ENCODE measurements at regions not wholly inside any gene's neighbourhood (a gene's known extent, or its start where the extent isn't known, plus 50 kb on each side); places are given as distances from the start of the nearest gene placed in this dataset.
"Not testable (repeated sequence)": the region's sequence is repeated elsewhere in the genome, so short reads cannot be mapped to it uniquely, and the experiment has no call there.

DNA sequence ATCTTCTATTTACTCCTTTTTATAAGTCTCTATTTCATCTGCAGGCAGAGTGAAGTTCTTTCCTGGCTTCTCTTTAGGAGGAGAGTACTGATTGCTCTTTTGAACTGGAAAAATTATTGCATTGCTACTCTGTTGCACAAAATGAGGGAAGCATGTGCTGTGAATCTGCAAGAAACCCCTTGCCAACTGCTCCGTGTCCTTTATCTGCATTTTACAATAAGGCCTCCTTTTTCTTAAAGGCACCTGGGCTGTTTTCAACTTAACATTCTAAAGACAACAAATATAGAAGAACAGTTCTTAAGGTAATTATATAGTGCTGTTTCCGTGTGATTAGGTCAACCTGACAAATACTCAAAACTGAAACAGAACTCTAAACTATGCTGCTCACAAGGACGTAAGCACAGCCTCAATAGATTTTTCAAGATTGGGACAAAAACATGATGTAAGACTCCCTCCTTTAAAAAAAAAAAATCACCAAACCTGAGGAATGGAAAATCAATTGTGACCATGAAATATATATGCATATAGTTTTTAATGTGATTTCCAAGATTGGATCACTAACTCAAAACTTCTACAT is 716.6 kb upstream of the INTU start:
- DNase-seq = no peak
- no peaks in the 10 kb centered on the region for H3K4me1 ChIP-seq
- H3K9me3 ChIP-seq = peaks cover 0 to 25% (median 19%) of the 10 kb centered on the region in 8 donors
- no peaks in the 10 kb centered on the region for H3K36me3 ChIP-seq
- no peak for TF ChIP-seq POLR2AphosphoS5 (IDR thresholded peaks at IDR 0.05)
- TF ChIP-seq POLR2A (IDR thresholded peaks at IDR 0.05) = no peak
- no peak for TF ChIP-seq CTCF (IDR thresholded peaks at IDR 0.05 in 8 of 11, conservative IDR thresholded peaks at IDR 0.05 in 3 of 11)
- 66 to 78% (median 76%) methylated on average over 3 of the region's 3 CpGs for WGBS, 5 donors
- H3K4me3 ChIP-seq = no peak overlapping the region
- no peak overlapping the region for H3K27ac ChIP-seq
- no peaks in the 10 kb centered on the region for H3K27me3 ChIP-seq (replicated peaks in 1 of 7)
- intact Hi-C loops (cut with DNase I; ENCODE audit: low total_unique reads) = no loop called here

- H3K27ac ChIP-seq = no peak overlapping the region
- WGBS, 5 donors = 63 to 85% (median 77%) methylated on average over 10 of the region's 10 CpGs
- TF ChIP-seq POLR2A (IDR thresholded peaks at IDR 0.05) = no peak
- TF ChIP-seq CTCF (IDR thresholded peaks at IDR 0.05 in 8 of 11, conservative IDR thresholded peaks at IDR 0.05 in 3 of 11) = no peak
- no peak for TF ChIP-seq POLR2AphosphoS5 (IDR thresholded peaks at IDR 0.05)
Observed at GRCh38 chr4:126916626-126917140, 716.1 kb upstream of the INTU start.

GRCh38 chr4:126922328-126922938 is 710.3 kb upstream of the INTU start:
- intact Hi-C loops (cut with DNase I; ENCODE audit: low total_unique reads); H3K4me3 ChIP-seq; H3K27ac ChIP-seq; DNase-seq; H3K27me3 ChIP-seq (replicated peaks in 1 of 7); H3K4me1 ChIP-seq; H3K36me3 ChIP-seq: not testable (repeated sequence)
- H3K9me3 ChIP-seq = peaks cover 0 to 55% (median 41%) of the 10 kb centered on the region in 8 donors
- WGBS, 5 donors = 86 to 99% (median 89%) methylated on average over 3 of the region's 3 CpGs

More at GRCh38 chr4:126916626-126917140, 716.1 kb upstream of the INTU start:
- Histone ChIP-seq H3K4me1 (no peaks in the 10 kb centered on the region), H3K36me3 (no peaks in the 10 kb centered on the region), H3K9me3 (peaks cover 0 to 30% (median 20%) of the 10 kb centered on the region in 8 donors), H3K4me3 (no peak overlapping the region), H3K27me3 (replicated peaks in 1 of 7) (no peaks in the 10 kb centered on the region)
- intact Hi-C loops (cut with DNase I; ENCODE audit: low total_unique reads) = no loop called here
- no peak for DNase-seq

DNA sequence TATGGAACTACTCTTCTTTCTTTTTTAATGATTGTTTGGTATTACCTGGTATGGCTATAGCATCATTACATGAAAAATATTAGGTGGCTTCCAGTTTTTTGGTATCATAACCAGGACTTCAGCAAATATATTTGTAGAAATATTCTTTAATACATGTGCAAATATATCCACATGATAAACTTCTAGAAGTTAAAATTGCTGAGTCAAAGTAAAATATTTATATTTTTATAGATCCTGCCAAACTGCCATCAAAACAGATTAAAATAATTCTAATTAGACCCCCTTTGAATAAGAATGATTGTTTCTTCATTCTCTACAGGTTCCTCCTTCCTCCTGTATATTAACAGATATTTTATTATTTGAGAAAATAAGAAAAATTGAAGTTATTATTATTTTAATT is 708.5 kb upstream of the INTU start:
- peaks cover 0 to 61% (median 43%) of the 10 kb centered on the region in 8 donors for H3K9me3 ChIP-seq
- intact Hi-C loops (cut with DNase I; ENCODE audit: low total_unique reads) = no loop called here
- no peak for DNase-seq
- no peaks in the 10 kb centered on the region for H3K4me1 ChIP-seq
- no peaks in the 10 kb centered on the region for H3K36me3 ChIP-seq
- H3K4me3 ChIP-seq = no peak overlapping the region
- TF ChIP-seq POLR2A (IDR thresholded peaks at IDR 0.05) (no peak), CTCF (IDR thresholded peaks at IDR 0.05 in 8 of 11, conservative IDR thresholded peaks at IDR 0.05 in 3 of 11) (no peak), POLR2AphosphoS5 (IDR thresholded peaks at IDR 0.05) (no peak)
- H3K27me3 ChIP-seq (replicated peaks in 1 of 7) = no peaks in the 10 kb centered on the region
- no peak overlapping the region for H3K27ac ChIP-seq

GRCh38 chr4:126930059-126930458 is 702.7 kb upstream of the INTU start:
- H3K27ac ChIP-seq; H3K27me3 ChIP-seq (replicated peaks in 1 of 7); H3K36me3 ChIP-seq; intact Hi-C loops (cut with DNase I; ENCODE audit: low total_unique reads); H3K4me1 ChIP-seq; H3K4me3 ChIP-seq; DNase-seq: not testable (repeated sequence)
- 57 to 86% (median 80%) methylated on average over 1 to 4 of the region's 4 CpGs; no CpG with 5 or more reads in 2 of the 5 donors for WGBS, 5 donors
- peaks cover 0 to 26% (median 11%) of the 10 kb centered on the region in 8 donors for H3K9me3 ChIP-seq

All from spleen (tissue), 11 donors.